ENCODE measurements at regions not wholly inside any gene's neighbourhood (a gene's known extent, or its start where the extent isn't known, plus 50 kb on each side); places are given as distances from the start of the nearest gene placed in this dataset.

- WGBS (ENCODE audit: low lambda C conversion rate), result 48% methylated on average over 6 of the region's 6 CpGs
- Histone ChIP-seq H4K20me1 (ENCODE audit: insufficient read depth) (no peaks in the 10 kb centered on the region), H3K9me3 (peaks cover 3% of the 10 kb centered on the region; the same call in 1 of the 2 replicates), H3K79me2 (ENCODE audit: insufficient read depth) (no peaks in the 10 kb centered on the region), H3K9me2 (no peaks in the 10 kb centered on the region), H3K4me3 (ENCODE audit: low read depth in 2 of 2, low read length in 1 of 2) (no peak overlapping the region), H3K36me3 (replicated peaks in 1 of 2; ENCODE audit: control insufficient read depth in 1 of 2, insufficient read depth in 2 of 2, low read length in 1 of 2) (no peaks in the 10 kb centered on the region), H2AFZ (ENCODE audit: low read depth) (no peak overlapping the region), H3K27me3 (ENCODE audit: insufficient read depth) (no peaks in the 10 kb centered on the region), H3F3A (replicated peaks; ENCODE audit: insufficient read depth) (no peaks in the 10 kb centered on the region), H3K4me1 (ENCODE audit: control insufficient read depth in 1 of 2, insufficient read depth in 2 of 2, low read depth in 1 of 2, low read length in 1 of 2) (no peaks in the 10 kb centered on the region), H3K27ac (ENCODE audit: low read depth in 2 of 2, low read length in 1 of 2) (no peak overlapping the region), H3K4me2 (no peak overlapping the region), H3K9ac (no peak overlapping the region)
- TF ChIP-seq NFIC (IDR thresholded peaks at IDR 0.05; ENCODE audit: borderline replicate concordance) (no peak), RCOR1 (IDR thresholded peaks at IDR 0.05; ENCODE audit: low read length) (no peak), RAD21 (IDR thresholded peaks at IDR 0.05; ENCODE audit: low read length) (no peak), SIN3A (IDR thresholded peaks at IDR 0.05; ENCODE audit: borderline replicate concordance, low read depth, low read length) (no peak), TAF1 (IDR thresholded peaks at IDR 0.05; ENCODE audit: borderline replicate concordance, low read depth, low read length) (no peak), USF2 (IDR thresholded peaks at IDR 0.05; ENCODE audit: borderline replicate concordance, low read depth, low read length) (no peak), USF1 (IDR thresholded peaks at IDR 0.05; ENCODE audit: borderline replicate concordance, low read depth) (no peak), TEAD4 (IDR thresholded peaks at IDR 0.05; ENCODE audit: borderline replicate concordance, insufficient read depth) (no peak), PBX3 (IDR thresholded peaks at IDR 0.05) (no peak), NRF1 (IDR thresholded peaks at IDR 0.05; ENCODE audit: low read depth, low read length) (no peak), JUND (IDR thresholded peaks at IDR 0.05) (no peak), ELF1 (IDR thresholded peaks at IDR 0.05) (no peak), CTCF (IDR thresholded peaks at IDR 0.05) (no peak), RXRA (IDR thresholded peaks at IDR 0.05; ENCODE audit: borderline replicate concordance, low read depth) (no peak), MXI1 (IDR thresholded peaks at IDR 0.05; ENCODE audit: low read depth, low read length) (no peak), EZH2phosphoT487 (IDR thresholded peaks at IDR 0.05; ENCODE audit: borderline replicate concordance, low read depth) (no peak), MEF2A (IDR thresholded peaks at IDR 0.05; ENCODE audit: borderline replicate concordance, low read depth) (no peak)
- POLR2A ChIA-PET, result no interaction called here
- CTCF ChIA-PET, result interaction anchor here (0.6 to 0.8 kb wide), 2 partner anchors 28 to 556 kb away, joined by 3 read pairs; no protein-coding TSS in a partner anchor
- no peak for DNase-seq
Measured at GRCh38 chr10:62527019-62527827, 153.1 kb downstream of the ZNF365 start.

Data from SK-N-SH (cell line).